Fibroblast of mammary gland (primary cell): ENCODE measurements at regions not wholly inside any gene's neighbourhood (a gene's known extent, or its start where the extent isn't known, plus 50 kb on each side); places are given as distances from the start of the nearest gene placed in this dataset.

ENCODE experiments used
- DNase-seq: peaks from one replicate; pipeline ENCODE4 v3.0.0-alpha.2; 2010; ENCODE audit warnings: low read depth
- H3K4me3 ChIP-seq: 2 replicates; pipeline ENCODE4 v1.5.1; 2011; ENCODE audit warnings: low read depth, mild to moderate bottlenecking, low read length, moderate library complexity; ENCODE audit not compliant: control insufficient read depth
- CTCF ChIP-seq: conservative IDR thresholded peaks from 2 replicates; pipeline ENCODE4 v1.5.1; 2011; ENCODE audit warnings: low read depth, low read length, inconsistent platforms; ENCODE audit not compliant: control insufficient read depth, insufficient read depth

DNA sequence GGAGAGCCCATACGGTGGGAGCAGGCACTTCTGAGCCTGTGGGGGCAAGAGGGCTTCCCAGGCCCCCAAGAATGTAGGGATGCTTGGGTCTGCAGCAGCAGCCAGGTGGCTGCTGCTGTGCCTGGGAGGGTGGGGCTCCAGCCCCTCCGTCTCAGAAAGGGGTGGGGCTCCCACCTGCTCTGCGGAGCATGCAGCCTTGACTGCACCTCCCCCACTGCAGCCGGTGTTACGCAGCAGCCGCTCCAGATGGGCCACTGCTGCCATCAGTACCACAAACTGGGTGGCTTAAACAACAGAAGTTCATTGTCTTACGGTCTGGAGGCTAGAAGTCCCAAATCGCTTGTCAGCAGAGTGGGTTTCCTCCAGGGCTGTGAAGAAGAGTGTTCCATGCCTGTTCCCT, 365.5 kb downstream of the TMEM38B start:
- TF ChIP-seq CTCF: no peak
- no peak overlapping the region for H3K4me3 ChIP-seq
- DNase-seq: no peak

DNA sequence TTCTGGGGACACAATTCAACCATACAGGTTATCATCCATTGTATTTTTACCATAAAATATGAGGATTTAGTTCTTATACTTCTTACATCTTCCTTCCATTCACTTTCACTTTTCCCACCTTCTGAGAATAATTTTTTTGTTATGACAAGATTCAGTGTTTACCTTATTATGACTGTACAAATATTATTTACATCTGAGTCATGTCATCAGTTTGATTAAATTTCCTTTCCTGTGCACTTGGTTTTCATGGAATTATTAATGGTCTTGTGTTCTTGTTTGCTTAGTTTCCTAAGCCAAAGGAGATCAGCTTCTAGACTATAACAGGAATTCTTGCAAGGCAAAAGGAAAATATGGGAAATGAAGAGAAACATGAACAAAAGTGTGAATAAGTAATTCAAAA, 366.5 kb downstream of the TMEM38B start:
- no peak for TF ChIP-seq CTCF
- H3K4me3 ChIP-seq: no peak overlapping the region
- no peak for DNase-seq

DNA sequence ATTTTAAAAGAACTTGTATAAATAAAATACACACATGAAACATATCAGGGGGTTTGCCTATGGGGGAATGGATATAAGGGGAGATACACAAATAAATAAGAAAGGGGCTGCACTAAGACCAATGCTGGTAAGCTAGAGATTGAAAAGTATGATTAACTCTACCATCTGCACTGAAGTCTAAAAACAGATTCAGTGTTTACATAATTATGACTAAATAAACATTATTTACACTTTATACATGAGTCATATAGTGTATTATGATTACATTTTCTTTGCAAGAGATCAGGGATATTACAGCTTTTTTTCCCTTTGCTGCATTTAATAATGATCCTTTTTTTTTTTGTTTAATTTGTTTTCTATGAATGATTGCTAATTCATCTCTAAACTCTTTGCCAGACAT, 367.9 kb downstream of the TMEM38B start:
- no peak for DNase-seq
- no peak overlapping the region for H3K4me3 ChIP-seq
- TF ChIP-seq CTCF: no peak

GRCh38 chr9:106065136-106065535, 370.8 kb downstream of the TMEM38B start:
- no peak for TF ChIP-seq CTCF
- no peak for DNase-seq
- H3K4me3 ChIP-seq: no peak overlapping the region

GRCh38 chr9:106065579-106066214, 371.4 kb downstream of the TMEM38B start:
- no peak for DNase-seq
- no peak overlapping the region for H3K4me3 ChIP-seq
- TF ChIP-seq CTCF: no peak

GRCh38 chr9:106066940-106067524, 372.7 kb downstream of the TMEM38B start:
- no peak overlapping the region for H3K4me3 ChIP-seq
- no peak for TF ChIP-seq CTCF
- peak; percentile 2 for DNase-seq

- TF ChIP-seq CTCF: no peak
- peak; percentile 39 for DNase-seq
- no peak overlapping the region for H3K4me3 ChIP-seq
Measured at GRCh38 chr9:106069241-106069640, 374.9 kb downstream of the TMEM38B start.
